ENCODE measurements at regions not wholly inside any gene's neighbourhood (a gene's known extent, or its start where the extent isn't known, plus 50 kb on each side); places are given as distances from the start of the nearest gene placed in this dataset.

DNA sequence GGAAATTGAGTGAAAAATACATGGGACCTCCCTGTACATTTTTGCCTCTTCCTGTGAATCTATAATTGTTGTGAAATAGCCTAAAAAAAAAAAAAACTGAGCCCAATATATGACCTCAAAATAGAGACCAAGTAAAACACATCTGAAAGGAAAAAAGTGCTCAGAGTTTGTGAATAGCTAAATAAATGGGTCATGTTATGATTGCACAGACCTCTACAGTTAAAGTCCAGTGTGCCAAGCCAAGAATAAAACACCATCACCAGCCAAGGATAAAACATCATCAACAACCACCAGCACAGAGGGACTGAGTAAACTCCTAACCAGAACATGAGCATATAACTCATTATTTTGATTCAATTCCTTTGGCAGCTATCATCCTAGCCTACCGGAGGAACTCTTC is 115.6 kb upstream of the AGTR1 start:
- no peak overlapping the region for H3K4me3 ChIP-seq
- H3K27ac ChIP-seq: no peak overlapping the region
- no peaks in the 10 kb centered on the region for H3K9me3 ChIP-seq
- H3K27me3 ChIP-seq: no peaks in the 10 kb centered on the region
- H3K4me1 ChIP-seq: peaks cover 0 to 8% (median 0%) of the 10 kb centered on the region in 4 donors
- TF ChIP-seq, protein P1, sequence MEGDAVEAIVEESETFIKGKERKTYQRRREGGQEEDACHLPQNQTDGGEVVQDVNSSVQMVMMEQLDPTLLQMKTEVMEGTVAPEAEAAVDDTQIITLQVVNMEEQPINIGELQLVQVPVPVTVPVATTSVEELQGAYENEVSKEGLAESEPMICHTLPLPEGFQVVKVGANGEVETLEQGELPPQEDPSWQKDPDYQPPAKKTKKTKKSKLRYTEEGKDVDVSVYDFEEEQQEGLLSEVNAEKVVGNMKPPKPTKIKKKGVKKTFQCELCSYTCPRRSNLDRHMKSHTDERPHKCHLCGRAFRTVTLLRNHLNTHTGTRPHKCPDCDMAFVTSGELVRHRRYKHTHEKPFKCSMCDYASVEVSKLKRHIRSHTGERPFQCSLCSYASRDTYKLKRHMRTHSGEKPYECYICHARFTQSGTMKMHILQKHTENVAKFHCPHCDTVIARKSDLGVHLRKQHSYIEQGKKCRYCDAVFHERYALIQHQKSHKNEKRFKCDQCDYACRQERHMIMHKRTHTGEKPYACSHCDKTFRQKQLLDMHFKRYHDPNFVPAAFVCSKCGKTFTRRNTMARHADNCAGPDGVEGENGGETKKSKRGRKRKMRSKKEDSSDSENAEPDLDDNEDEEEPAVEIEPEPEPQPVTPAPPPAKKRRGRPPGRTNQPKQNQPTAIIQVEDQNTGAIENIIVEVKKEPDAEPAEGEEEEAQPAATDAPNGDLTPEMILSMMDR (IDR thresholded peaks at IDR 0.05): no peak
- TF ChIP-seq POLR2A (IDR thresholded peaks at IDR 0.05): no peak
- peak in 1 of 2 donors; percentile 48 for TF ChIP-seq EP300 (IDR thresholded peaks at IDR 0.05)
- DNase-seq (ENCODE audit: low spot score in 2 of 2): no peak
- WGBS, 2 donors: 37 to 54% methylated on average over 1 of the region's 1 CpG
- H3K36me3 ChIP-seq: no peaks in the 10 kb centered on the region

DNA sequence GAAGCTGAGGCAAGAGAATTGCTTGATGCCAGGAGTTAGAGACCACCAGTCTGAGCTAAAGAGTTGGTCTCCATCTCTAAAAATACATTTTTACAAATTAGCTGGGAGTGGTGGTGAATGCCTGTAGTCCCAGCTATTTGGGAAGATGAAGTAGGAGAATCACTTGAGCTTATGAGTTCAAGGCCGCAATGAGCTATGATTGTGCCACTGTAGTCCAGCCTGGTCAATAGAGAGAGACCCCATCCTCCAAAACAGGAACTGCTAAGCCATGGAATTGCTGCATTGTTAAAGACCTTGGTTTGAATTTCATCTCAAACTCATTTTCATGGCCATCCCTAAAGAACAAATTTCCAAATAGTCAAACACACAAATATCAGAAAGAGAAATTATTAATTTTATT is 113.9 kb upstream of the AGTR1 start:
- Histone ChIP-seq H3K27ac (no peak overlapping the region), H3K4me3 (no peak overlapping the region), H3K9me3 (no peaks in the 10 kb centered on the region), H3K27me3 (no peaks in the 10 kb centered on the region), H3K4me1 (peaks cover 0 to 8% (median 0%) of the 10 kb centered on the region in 4 donors), H3K36me3 (no peaks in the 10 kb centered on the region)
- TF ChIP-seq, protein P1 (IDR thresholded peaks at IDR 0.05): no peak
- TF ChIP-seq POLR2A (IDR thresholded peaks at IDR 0.05): no peak
- DNase-seq (ENCODE audit: low spot score in 2 of 2): no peak
- 92 to 100% methylated on average over 1 of the region's 1 CpG for WGBS, 2 donors

DNA sequence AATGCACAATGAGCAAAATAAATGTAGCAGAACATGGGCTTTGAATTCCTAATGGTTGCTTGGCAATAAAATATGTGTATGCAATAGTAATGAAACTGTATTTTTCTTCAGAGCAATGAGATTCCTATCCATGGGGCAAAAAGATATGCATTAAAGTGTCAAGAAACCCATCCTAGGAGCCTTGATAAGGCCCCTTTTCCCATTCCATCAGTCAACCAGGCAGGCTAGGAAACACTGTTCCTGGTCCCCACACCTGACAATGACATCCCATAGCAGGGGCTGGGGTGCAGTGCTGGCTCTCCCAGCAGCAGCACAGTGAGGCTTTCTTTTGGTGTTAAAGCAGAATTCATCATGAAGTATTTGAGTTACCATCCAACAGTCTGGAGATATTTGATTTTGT is 113.3 kb upstream of the AGTR1 start:
- DNase-seq (ENCODE audit: low spot score in 2 of 2): no peak
- no peak overlapping the region for H3K27ac ChIP-seq
- H3K27me3 ChIP-seq: no peaks in the 10 kb centered on the region
- H3K9me3 ChIP-seq: no peaks in the 10 kb centered on the region
- no peak overlapping the region for H3K4me3 ChIP-seq
- TF ChIP-seq, protein P1 (IDR thresholded peaks at IDR 0.05): no peak
- TF ChIP-seq EP300 (IDR thresholded peaks at IDR 0.05): no peak
- TF ChIP-seq POLR2A (IDR thresholded peaks at IDR 0.05): no peak
- H3K36me3 ChIP-seq: no peaks in the 10 kb centered on the region
- H3K4me1 ChIP-seq: peaks cover 0 to 8% (median 0%) of the 10 kb centered on the region in 4 donors

DNA sequence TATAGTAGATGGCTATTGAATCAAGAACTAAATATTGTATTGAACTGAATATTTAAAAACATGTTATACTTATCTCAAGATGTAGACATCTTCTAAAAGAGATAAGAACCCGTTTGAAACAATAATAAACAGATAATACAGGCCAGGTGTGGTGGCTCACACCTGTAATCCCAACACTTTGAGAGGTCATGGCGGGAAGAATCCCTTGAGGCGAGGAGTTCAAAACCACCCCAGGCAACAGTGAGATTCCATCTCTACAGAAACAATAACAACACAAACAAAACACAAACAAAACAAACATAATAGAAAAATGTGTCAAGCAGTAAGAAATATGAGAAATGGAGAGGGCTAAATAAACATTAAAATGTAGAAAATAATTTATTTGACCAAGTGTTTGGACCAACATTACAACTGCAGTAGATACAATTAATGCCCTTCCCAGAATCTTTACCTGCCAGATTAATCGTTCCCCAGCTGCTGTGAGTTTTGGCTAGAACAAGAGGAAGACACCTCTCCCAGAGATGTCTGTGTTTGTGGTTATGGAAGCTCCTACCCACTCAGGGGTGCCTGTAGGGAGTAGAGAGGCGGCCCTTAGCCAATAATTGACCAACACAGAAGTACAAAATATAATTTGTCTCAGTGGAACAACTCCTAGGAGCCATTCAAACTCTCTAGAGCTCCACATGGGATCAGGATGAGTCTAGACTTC is 111.9 kb upstream of the AGTR1 start:
- H3K4me1 ChIP-seq: peaks cover 0 to 8% (median 0%) of the 10 kb centered on the region in 4 donors
- WGBS, 2 donors: 62% methylated on average over 5 of the region's 5 CpGs
- H3K4me3 ChIP-seq: no peak overlapping the region
- H3K36me3 ChIP-seq: no peaks in the 10 kb centered on the region
- H3K27ac ChIP-seq: no peak overlapping the region
- no peaks in the 10 kb centered on the region for H3K9me3 ChIP-seq
- DNase-seq (ENCODE audit: low spot score in 2 of 2): no peak
- TF ChIP-seq, protein P1 (IDR thresholded peaks at IDR 0.05): no peak
- TF ChIP-seq POLR2A (IDR thresholded peaks at IDR 0.05) (no peak), EP300 (IDR thresholded peaks at IDR 0.05) (no peak)
- no peaks in the 10 kb centered on the region for H3K27me3 ChIP-seq

DNA sequence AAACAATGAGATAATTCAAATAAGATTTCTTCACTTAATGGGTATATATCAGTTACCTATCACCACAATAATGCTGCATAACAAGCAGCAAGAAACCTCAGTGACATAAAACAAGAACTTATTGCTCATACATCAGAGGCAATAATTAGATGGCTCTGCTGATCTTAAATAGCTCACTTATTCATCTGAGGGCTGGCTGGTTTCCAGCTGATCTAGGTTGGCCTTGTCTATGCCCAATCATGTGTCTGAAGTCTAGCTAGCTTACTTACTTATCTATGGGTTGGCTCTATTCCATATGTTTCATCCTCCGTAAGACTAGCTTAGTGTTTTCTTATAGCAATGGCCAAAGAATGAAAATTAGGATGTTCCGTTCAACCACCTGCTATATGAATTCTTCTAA is 109.4 kb upstream of the AGTR1 start:
- TF ChIP-seq EP300 (IDR thresholded peaks at IDR 0.05) (no peak), POLR2A (IDR thresholded peaks at IDR 0.05) (no peak)
- 88 to 92% methylated on average over 2 of the region's 2 CpGs for WGBS, 2 donors
- no peaks in the 10 kb centered on the region for H3K4me1 ChIP-seq

More for the DNA sequence above, 109.4 kb upstream of the AGTR1 start:
- no peaks in the 10 kb centered on the region for H3K27me3 ChIP-seq
- DNase-seq (ENCODE audit: low spot score in 2 of 2): no peak
- no peaks in the 10 kb centered on the region for H3K9me3 ChIP-seq
- no peak overlapping the region for H3K4me3 ChIP-seq
- H3K36me3 ChIP-seq: no peaks in the 10 kb centered on the region
- H3K27ac ChIP-seq: no peak overlapping the region
